HG03469 (cell line): ENCODE measurements at regions not wholly inside any gene's neighbourhood (a gene's known extent, or its start where the extent isn't known, plus 50 kb on each side); places are given as distances from the start of the nearest gene placed in this dataset.
"Not testable (repeated sequence)": the region's sequence is repeated elsewhere in the genome, so short reads cannot be mapped to it uniquely, and the experiment has no call there.

Experiments
- ATAC-seq: cut with Tn5 transposase; IDR thresholded peaks from one replicate; pipeline ENCODE4 v1.9.1; 2021; ENCODE audit warnings: mild to moderate bottlenecking, moderate library complexity, moderate number of reproducible peaks; ENCODE audit not compliant: unreplicated experiment

DNA sequence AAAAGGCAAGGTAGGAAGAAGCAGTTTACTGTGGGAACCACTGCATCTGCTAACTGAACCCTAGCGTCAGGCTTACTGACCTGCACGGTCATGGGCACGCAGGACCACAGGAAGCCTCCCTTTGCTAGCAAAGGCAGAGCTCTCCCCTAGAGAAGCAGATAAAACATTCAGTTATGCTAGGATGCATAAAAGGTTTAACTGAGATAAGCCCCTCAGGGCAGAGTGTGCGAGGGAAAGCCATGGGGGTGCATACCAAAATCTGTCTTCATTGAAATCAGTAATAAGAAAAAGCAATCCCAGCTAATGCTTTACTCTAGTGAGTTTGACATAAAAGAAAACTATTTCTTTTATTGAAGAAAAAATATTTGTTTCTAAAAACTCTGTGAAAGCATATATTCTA, 2403.7 kb upstream of the C9orf72 start:
- ATAC-seq, result no peak

DNA sequence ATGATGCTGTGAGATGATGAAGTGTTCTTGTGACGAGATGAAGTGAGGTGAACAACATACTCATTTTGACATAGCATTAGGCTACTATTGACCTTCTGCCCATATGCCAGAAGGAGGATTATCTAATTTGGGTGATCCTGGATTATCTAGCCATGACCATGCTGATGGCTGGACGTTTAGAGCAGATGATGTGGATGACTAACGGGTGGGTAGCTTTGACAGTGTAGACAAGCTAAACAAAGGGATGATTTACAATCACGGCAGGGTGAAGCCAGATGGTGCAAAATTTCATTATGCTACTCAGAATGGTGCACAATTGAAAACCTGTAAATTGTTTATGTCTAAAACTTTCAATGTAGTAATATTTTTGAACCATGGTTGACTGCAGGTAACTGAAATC, 2403.4 kb upstream of the ACO1 start:
- ATAC-seq, result no peak

- ATAC-seq, result no peak
Measured at GRCh38 chr9:29999645-30000044, 2384.8 kb upstream of the ACO1 start.

DNA sequence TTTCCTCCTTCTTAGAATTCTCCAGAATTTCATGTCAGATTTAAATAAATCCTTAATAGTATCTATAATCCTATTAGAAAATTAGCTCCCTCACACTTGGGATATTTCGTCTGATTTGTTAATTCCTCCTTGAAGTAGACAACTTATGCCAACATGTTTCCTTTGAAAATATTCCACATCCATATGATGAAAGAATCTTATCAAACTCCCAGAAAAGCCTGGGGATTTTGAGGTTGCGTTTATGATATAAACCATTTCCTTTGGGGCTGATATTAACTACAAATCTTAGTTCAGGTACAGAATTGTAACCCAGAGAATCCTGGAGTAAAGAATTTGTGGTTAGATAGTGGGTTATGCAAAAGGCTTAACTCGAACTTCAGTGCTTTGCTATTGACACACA, 2373.8 kb upstream of the ACO1 start:
- no peak for ATAC-seq

GRCh38 chr9:30012622-30013021, 2371.8 kb upstream of the ACO1 start:
- no peak for ATAC-seq

- ATAC-seq, result no peak
Measured at GRCh38 chr9:30015073-30015472, 2369.4 kb upstream of the ACO1 start.

GRCh38 chr9:30020161-30020560, 2364.3 kb upstream of the ACO1 start:
- ATAC-seq, result no peak

- ATAC-seq, result no peak
Measured at GRCh38 chr9:30035761-30036160, 2348.7 kb upstream of the ACO1 start.

- no peak for ATAC-seq
Measured at GRCh38 chr9:30036558-30036957, 2347.9 kb upstream of the ACO1 start.

DNA sequence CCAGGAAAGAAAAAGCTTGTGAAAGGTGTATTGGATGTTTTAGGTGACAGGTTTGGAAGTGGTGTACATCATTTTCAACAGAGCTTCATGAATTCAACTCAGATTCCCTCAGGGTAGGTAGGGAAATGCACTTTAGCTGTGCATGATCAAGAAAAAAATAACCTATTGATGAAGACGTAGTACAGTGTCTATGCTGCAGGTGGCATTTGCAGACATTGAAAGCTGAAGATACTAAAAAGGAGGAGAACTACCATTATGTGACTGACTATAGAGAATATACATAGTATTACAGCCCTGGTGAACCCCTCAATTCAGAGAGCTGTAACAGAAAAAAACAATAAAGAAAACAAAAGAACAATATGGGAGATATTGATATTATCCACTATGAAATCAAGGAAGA, 2344.7 kb upstream of the ACO1 start:
- no peak for ATAC-seq

DNA sequence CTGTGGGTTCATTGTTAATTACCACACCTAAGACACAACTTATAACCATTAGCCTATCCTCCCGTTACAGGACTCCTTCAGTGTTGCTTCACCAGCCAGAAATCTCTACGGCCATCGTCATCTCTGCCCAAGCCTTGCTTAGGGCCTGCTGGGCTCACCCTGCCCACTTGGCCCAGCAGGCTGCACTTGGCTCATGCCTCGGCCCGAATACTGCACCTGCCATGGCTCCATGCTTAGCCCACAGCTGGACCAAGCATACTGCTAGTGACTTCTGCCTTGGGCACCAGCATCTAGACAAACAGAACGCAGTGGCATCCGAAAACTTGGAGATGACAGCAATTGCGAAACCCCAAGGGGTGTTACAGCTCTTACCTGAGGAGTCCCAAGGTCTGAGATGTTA, 2336.0 kb upstream of the ACO1 start:
- no peak for ATAC-seq

DNA sequence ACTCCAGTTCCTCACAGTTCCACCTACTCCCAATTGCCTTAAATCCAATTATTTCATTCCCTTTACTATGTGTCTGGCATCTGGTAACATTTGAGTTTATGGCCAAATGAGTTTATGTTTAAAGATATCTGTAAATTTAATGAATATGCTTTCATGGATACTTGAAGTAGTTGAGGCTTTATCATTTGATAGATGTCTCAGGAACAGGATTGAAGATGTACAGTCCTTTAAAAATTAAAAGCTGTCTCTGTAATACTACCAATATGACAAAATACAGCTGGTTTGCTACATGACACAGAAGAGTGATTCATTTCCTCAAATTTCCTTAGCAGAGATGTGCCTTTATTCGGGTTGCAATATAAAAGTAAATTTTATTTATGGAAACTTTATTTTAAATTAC, 2326.0 kb upstream of the ACO1 start:
- ATAC-seq, result no peak

DNA sequence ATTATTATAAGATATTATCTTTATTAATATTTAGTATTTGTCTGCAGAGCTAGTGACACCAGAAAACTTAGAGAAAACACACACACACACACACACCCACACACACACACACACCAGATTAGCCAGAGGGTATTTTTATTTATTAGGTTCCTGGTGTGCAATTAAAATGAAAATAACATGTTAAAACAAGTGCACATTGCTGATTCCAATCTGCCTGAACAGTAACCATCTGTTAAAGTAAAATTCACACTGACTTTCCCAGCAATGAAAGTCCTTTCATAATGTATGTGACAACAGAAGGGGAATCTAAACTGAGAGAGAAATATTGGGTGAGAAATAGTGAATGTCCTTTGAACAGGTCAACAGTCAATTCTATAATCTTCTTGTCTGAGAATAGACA, 2323.5 kb upstream of the ACO1 start:
- ATAC-seq, result no peak

DNA sequence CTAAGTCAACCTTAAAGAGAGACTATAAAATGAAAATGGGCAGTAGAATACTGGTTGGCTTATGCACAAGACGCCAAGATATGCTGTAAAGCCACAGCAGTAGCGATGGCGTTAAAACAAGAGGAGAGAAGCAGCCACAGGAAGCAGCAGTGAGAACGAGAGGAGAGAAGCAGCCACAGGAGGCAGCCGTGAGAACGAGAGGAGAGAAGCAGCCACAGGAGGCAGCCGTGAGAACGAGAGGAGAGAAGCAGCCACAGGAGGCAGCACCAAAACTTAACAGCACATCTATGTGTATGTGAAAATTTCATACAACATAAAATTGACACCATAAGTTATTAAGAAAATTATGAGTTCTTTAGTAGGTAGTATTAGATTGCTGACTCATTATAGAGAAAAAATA, 2318.6 kb upstream of the ACO1 start:
- no peak for ATAC-seq

DNA sequence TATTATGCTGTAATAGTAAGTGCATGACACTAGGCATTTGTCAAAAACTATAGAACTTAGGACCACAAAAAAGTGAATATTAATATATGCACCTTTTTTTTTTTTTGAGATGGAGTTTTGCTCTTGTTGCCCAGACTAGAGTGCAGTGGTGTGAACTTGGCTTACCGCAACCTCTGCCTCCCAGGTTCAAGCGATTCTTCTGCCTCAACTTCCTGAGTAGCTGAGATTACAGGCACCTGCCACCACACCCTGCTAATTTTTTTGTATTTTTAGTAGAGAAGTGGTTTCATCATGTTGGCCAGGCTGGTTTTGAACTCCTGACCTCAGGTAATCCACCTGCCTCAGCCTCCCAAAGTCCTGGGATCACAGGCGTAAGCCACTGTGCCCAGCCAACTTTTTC, 2315.2 kb upstream of the ACO1 start:
- ATAC-seq, result not testable (repeated sequence)

GRCh38 chr9:30075022-30075421, 2309.4 kb upstream of the ACO1 start:
- ATAC-seq, result no peak

DNA sequence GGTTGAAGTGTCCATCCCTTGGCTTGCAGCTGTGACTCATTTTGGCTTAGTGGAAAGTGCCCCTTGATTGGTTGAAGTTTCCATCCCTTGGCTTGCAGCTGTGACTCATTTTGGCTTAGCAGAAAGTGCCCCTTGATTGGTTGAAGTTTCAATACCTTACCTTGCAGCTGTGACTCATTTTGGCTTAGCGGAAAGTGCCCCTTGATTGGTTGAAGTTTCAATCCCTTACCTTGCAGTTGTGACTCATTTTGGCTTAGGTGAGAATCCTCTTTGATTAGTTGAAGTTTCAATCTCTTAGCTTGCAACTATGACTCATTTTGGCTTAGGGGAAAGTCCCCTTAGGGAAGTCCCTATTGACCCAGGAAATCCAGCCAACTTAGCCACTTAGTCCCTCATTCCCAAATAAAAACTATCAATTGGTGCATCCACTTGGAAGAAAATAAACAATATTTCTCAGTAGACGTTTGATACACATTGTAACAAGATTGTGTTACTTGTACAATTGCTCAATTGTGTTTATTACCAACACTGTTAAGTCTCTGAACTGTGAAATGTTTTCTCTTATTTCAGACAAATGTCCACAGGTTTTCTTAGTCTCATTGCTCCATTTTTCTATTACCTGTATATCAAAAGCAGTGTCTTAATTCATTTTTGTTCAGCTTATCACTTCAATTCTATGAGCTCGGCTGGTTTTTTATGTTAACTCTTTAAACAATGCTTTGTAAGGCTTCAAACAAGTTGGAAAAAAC, 2308.8 kb upstream of the ACO1 start:
- peak; percentile 80 for ATAC-seq

GRCh38 chr9:30078195-30078594, 2306.2 kb upstream of the ACO1 start:
- no peak for ATAC-seq

DNA sequence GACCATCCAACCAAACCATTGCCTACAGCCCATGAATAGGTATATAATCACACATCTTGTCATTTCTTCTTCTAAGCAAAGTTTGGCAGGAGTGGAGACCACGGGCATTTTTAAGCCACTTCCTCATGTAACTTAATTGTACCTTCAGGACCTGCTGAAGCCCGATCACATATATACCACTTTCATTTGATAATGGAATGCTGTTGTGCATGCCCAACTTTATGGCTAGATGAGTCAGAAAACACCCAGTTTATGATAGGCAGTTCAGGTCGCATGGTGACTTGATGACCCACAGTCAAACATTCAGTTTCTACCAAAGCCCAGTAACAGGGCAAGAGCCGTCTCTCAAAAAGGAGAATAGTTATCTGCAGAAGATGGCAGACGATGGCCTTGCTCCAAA, 2295.0 kb upstream of the ACO1 start:
- no peak for ATAC-seq

- no peak for ATAC-seq
Measured at GRCh38 chr9:30103647-30104394, 2280.6 kb upstream of the ACO1 start.

- not testable (repeated sequence) for ATAC-seq
Measured at GRCh38 chr9:30107134-30107533, 2277.3 kb upstream of the ACO1 start.

DNA sequence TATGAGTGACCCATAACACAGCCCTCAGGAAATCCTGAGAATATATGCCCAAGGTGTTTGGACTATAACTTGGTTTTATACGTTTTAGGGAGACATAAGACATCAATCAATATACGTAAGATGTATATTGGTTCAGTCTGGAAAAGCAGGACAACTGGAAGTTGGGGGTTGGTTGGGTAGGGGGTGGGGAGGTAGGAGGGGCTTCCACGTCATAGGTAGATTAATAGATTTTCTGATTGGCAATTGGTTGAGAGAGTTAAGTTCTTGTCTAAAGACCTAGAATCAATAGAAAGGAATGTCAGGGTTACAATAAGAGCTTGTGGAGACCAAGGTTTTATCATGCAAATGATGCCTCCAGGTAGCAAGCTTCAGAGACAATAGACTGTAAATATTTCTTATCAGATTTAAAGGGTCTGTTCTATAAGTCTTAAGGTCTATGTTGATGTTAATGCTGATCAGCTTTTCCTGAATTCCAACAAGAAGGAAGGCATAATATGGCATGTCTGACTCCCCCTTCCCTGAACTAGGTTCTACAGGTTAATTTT, 2267.7 kb upstream of the ACO1 start:
- ATAC-seq, result no peak
